AG10803 (cell line): ENCODE measurements at regions not wholly inside any gene's neighbourhood (a gene's known extent, or its start where the extent isn't known, plus 50 kb on each side); places are given as distances from the start of the nearest gene placed in this dataset.

ENCODE experiments used
- DNase-seq: peaks from one replicate; pipeline ENCODE4 v3.0.0; 2010; ENCODE audit warnings: low read depth
- H3K4me3 ChIP-seq: 2 replicates; pipeline ENCODE4 v1.5.1; 2011; ENCODE audit warnings: mild to moderate bottlenecking, low read length, control low read depth
- CTCF ChIP-seq: conservative IDR thresholded peaks from 2 replicates; pipeline ENCODE4 v1.5.1; 2011; ENCODE audit warnings: mild to moderate bottlenecking, low read length, control low read depth, inconsistent platforms

- DNase-seq, result no peak
- no peak for TF ChIP-seq CTCF
Measured at GRCh38 chr2:121031568-121032340, 253.2 kb downstream of the TFCP2L1 start.

GRCh38 chr2:121033461-121033996 lies 251.5 kb downstream of the TFCP2L1 start:
- H3K4me3 ChIP-seq, result no peak overlapping the region

More at GRCh38 chr2:121031568-121032340, 253.2 kb downstream of the TFCP2L1 start:
- H3K4me3 ChIP-seq, result no peak overlapping the region

GRCh38 chr2:121034551-121034950 lies 250.5 kb downstream of the TFCP2L1 start:
- TF ChIP-seq CTCF, result no peak
- no peak for DNase-seq

More at GRCh38 chr2:121033461-121033996, 251.5 kb downstream of the TFCP2L1 start:
- TF ChIP-seq CTCF, result no peak
- DNase-seq, result no peak

GRCh38 chr2:121036226-121036692 lies 248.7 kb downstream of the TFCP2L1 start:
- TF ChIP-seq CTCF, result no peak
- H3K4me3 ChIP-seq, result no peak overlapping the region
- no peak for DNase-seq

More at GRCh38 chr2:121034551-121034950, 250.5 kb downstream of the TFCP2L1 start:
- no peak overlapping the region for H3K4me3 ChIP-seq

- no peak overlapping the region for H3K4me3 ChIP-seq
- TF ChIP-seq CTCF, result no peak
- no peak for DNase-seq
Measured at GRCh38 chr2:121037480-121037879, 247.5 kb downstream of the TFCP2L1 start.

- no peak for DNase-seq
- TF ChIP-seq CTCF, result no peak
- H3K4me3 ChIP-seq, result no peak overlapping the region
Measured at GRCh38 chr2:121038031-121038430, 247.0 kb downstream of the TFCP2L1 start.

GRCh38 chr2:121038431-121038830 lies 246.6 kb downstream of the TFCP2L1 start:
- no peak for DNase-seq
- TF ChIP-seq CTCF, result no peak

More at GRCh38 chr2:121038431-121038830, 246.6 kb downstream of the TFCP2L1 start:
- no peak overlapping the region for H3K4me3 ChIP-seq
